ENCODE measurements at regions not wholly inside any gene's neighbourhood (a gene's known extent, or its start where the extent isn't known, plus 50 kb on each side); places are given as distances from the start of the nearest gene placed in this dataset.

DNA sequence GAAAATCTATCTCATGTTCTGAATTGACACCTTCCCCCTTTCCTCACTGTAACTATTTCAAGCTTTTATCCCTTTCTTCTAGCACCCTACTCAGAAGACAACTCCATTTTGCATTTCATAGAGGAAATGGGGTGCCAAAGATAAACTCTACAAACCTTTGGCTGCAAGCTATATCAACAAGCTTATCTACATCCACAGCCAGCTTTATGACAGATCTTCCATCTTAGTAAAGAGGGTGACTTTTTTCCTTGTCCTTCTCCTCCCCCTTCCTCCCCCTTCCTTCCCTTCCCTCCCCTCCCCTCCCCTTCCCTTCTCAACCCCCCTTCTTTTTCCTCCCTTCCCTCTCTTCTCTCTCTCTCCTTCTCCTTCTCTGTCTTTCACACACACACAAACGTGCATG is 58.0 kb upstream of the OLIG3 start:
- FAIRE-seq (no peak), DNase-seq (ENCODE audit: low read depth in 1 of 2, low spot score in 2 of 2) (no peak)
- H4K20me1 ChIP-seq (replicated peaks in 1 of 2; ENCODE audit: control insufficient read depth in 1 of 2, insufficient read depth in 2 of 2, low read length in 2 of 2) = no peaks in the 10 kb centered on the region
- H2AK5ac ChIP-seq (ENCODE audit: low read depth, low read length) = no peak overlapping the region
- no peaks in the 10 kb centered on the region for H3K79me1 ChIP-seq (ENCODE audit: low read depth, low read length)
- H2AFZ ChIP-seq (ENCODE audit: low read length) = no peak overlapping the region
- no peak overlapping the region for H2BK120ac ChIP-seq (replicated peaks; ENCODE audit: low read depth, low read length)
- CTCF ChIA-PET (ENCODE audit: partially characterized antibody) = interaction anchor here (1.2 to 1.8 kb wide), 4 partner anchors 10 to 280 kb away, joined by 3 to 7 read pairs (median 4); no protein-coding TSS in a partner anchor
- H2BK12ac ChIP-seq (ENCODE audit: low read depth, low read length) = no peak overlapping the region
- H2BK20ac ChIP-seq (ENCODE audit: low read length) = no peak overlapping the region
- H2BK15ac ChIP-seq (ENCODE audit: low read length) = no peak overlapping the region
- H3K4me2 ChIP-seq (ENCODE audit: insufficient read depth in 1 of 2, low read depth in 2 of 2, low read length in 2 of 2) = no peak overlapping the region
- H4K91ac ChIP-seq (replicated peaks; ENCODE audit: insufficient read length, low read length) = no peak overlapping the region
- H3K27ac ChIP-seq (ENCODE audit: low read depth, low read length) = no peak overlapping the region
- no peaks in the 10 kb centered on the region for H3K27me3 ChIP-seq (replicated peaks in 1 of 4; ENCODE audit: control insufficient read depth in 3 of 4, extremely low read depth in 1 of 4, insufficient read depth in 3 of 4, low read length in 3 of 4)
- H4K8ac ChIP-seq (ENCODE audit: extremely low read depth, insufficient read depth, low read length) = no peak overlapping the region
- no peak overlapping the region for H3K18ac ChIP-seq (ENCODE audit: extremely low read depth, low read length)
- H3K9ac ChIP-seq (replicated peaks in 1 of 4; ENCODE audit: extremely low read depth in 1 of 4, low read depth in 3 of 4, low read length in 3 of 4) = no peak overlapping the region
- H3K79me2 ChIP-seq (ENCODE audit: control insufficient read depth in 1 of 2, insufficient read depth in 2 of 2, low read length in 2 of 2) = no peaks in the 10 kb centered on the region
- no peaks in the 10 kb centered on the region for H3K36me3 ChIP-seq (ENCODE audit: control insufficient read depth in 2 of 4, insufficient read depth in 4 of 4, low read length in 3 of 4)
- no peaks in the 10 kb centered on the region for H3K23me2 ChIP-seq (ENCODE audit: low read depth, low read length)
- H3K56ac ChIP-seq (replicated peaks; ENCODE audit: insufficient read length, low read depth, low read length) = no peak overlapping the region
- peaks cover 2 to 10% (median 5%) of the 10 kb centered on the region in 4 experiments; a peak in 3 of 7 replicates for H3K4me1 ChIP-seq (replicated peaks in 1 of 4; ENCODE audit: control insufficient read depth in 3 of 4, insufficient read depth in 4 of 4, low read length in 3 of 4)
- WGBS, 2 experiments (ENCODE audit: extremely low coverage in 1 of 2, insufficient coverage in 1 of 2, insufficient read length in 1 of 2, insufficient replicate concordance in 2 of 2, low coverage in 1 of 2, low lambda C conversion rate in 2 of 2, missing lambda C conversion rate in 1 of 2) = 100% methylated on average over 1 of the region's 1 CpG; no CpG with 5 or more reads in 1 of the 2 experiments
- POLR2A ChIA-PET (ENCODE audit: partially characterized antibody) = no interaction called here
- H3K23ac ChIP-seq (ENCODE audit: insufficient read length) = no peak overlapping the region
- no peak overlapping the region for H3K4ac ChIP-seq (replicated peaks; ENCODE audit: insufficient read length, low read depth, low read length)
- no peak overlapping the region for H3K4me3 ChIP-seq (ENCODE audit: extremely low read depth in 1 of 4, insufficient read depth in 2 of 4, low read depth in 3 of 4, low read length in 4 of 4)
- no peak overlapping the region for H3K14ac ChIP-seq (ENCODE audit: insufficient read length)
- no peaks in the 10 kb centered on the region for H3K9me3 ChIP-seq (ENCODE audit: insufficient read depth in 2 of 2, low read depth in 1 of 2, low read length in 1 of 2)
- H2BK5ac ChIP-seq (ENCODE audit: low read depth, low read length) = no peak overlapping the region
- H4K5ac ChIP-seq (ENCODE audit: insufficient read length, low read depth, low read length) = no peak overlapping the region
- no peak for TF ChIP-seq SP2 (IDR thresholded peaks at IDR 0.05; ENCODE audit: low read length)
- no peak for TF ChIP-seq CBX5 (IDR thresholded peaks at IDR 0.05; ENCODE audit: low read depth, low read length)
- TF ChIP-seq SP4 (IDR thresholded peaks at IDR 0.05; ENCODE audit: low read length) = no peak
- no peak for TF ChIP-seq POU5F1 (IDR thresholded peaks at IDR 0.05; ENCODE audit: low read depth, low read length)
- no peak for TF ChIP-seq SIN3A (conservative IDR thresholded peaks at IDR 0.05 in 1 of 2, IDR thresholded peaks at IDR 0.05 in 1 of 2; ENCODE audit: low read depth in 1 of 2, low read length in 2 of 2)
- TF ChIP-seq PHF8 (conservative IDR thresholded peaks at IDR 0.05; ENCODE audit: low read depth, low read length) = no peak
- no peak for TF ChIP-seq CTBP2 (IDR thresholded peaks at IDR 0.05; ENCODE audit: borderline replicate concordance, insufficient read depth, insufficient read length, low read length)
- TF ChIP-seq SUZ12 (IDR thresholded peaks at IDR 0.05; ENCODE audit: low read length) = no peak
- TF ChIP-seq CREB1 (IDR thresholded peaks at IDR 0.05) = no peak
- TF ChIP-seq CHD2 (IDR thresholded peaks at IDR 0.05; ENCODE audit: low read length) = no peak
- no peak for TF ChIP-seq TBP (IDR thresholded peaks at IDR 0.05; ENCODE audit: low read depth, low read length)
- TF ChIP-seq KDM5A (IDR thresholded peaks at IDR 0.05; ENCODE audit: low read length) = no peak
- no peak for TF ChIP-seq SAP30 (IDR thresholded peaks at IDR 0.05; ENCODE audit: insufficient read depth, insufficient replicate concordance, low read length)
- no peak for TF ChIP-seq CBX8 (IDR thresholded peaks at IDR 0.05; ENCODE audit: borderline replicate concordance, low read depth, low read length)
- no peak for TF ChIP-seq GABPA (IDR thresholded peaks at IDR 0.05; ENCODE audit: borderline replicate concordance, insufficient read depth, low read length)
- TF ChIP-seq SP1 (IDR thresholded peaks at IDR 0.05; ENCODE audit: low read depth, low read length) = no peak

Measured in H1 (cell line).